HFF-Myc (cell line): ENCODE measurements at regions not wholly inside any gene's neighbourhood (a gene's known extent, or its start where the extent isn't known, plus 50 kb on each side); places are given as distances from the start of the nearest gene placed in this dataset.

ENCODE experiments used
- DNase-seq: peaks from one replicate; pipeline ENCODE4 v3.0.0-alpha.2; 2011; ENCODE audit warnings: low read depth; ENCODE audit errors: extremely low read depth
- H3K4me3 ChIP-seq: replicated peaks from 2 replicates; pipeline ENCODE4 v1.5.1; 2011; ENCODE audit warnings: low read depth, mild to moderate bottlenecking, control low read depth, low read length
- TF ChIP-seq, protein P1 (sequence below): IDR thresholded peaks from 2 replicates; pipeline ENCODE4 v1.5.1; 2012; ENCODE audit warnings: mild to moderate bottlenecking, low read depth, low read length, control low read depth; ENCODE audit errors: missing control alignments

DNA sequence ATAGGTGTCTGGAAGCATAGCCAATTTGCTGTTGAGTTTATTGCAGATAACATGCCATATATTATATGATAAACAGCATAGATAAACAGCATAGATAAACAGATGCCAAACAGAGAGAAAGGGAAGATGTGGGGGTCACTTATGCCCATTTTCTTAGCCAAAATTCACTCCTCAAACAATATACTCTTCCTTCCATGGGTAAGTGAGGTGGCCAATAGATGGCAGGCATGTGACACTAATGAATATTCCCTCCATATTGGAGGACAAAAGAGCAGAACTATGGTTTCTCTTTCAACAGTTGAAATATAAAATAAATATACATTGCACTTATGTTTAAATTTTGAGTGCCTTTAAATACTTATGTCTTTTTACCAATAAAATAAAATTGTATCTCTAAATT is 1212.8 kb downstream of the REEP3 start:
- H3K4me3 ChIP-seq, result no peak overlapping the region
- TF ChIP-seq, protein P1, sequence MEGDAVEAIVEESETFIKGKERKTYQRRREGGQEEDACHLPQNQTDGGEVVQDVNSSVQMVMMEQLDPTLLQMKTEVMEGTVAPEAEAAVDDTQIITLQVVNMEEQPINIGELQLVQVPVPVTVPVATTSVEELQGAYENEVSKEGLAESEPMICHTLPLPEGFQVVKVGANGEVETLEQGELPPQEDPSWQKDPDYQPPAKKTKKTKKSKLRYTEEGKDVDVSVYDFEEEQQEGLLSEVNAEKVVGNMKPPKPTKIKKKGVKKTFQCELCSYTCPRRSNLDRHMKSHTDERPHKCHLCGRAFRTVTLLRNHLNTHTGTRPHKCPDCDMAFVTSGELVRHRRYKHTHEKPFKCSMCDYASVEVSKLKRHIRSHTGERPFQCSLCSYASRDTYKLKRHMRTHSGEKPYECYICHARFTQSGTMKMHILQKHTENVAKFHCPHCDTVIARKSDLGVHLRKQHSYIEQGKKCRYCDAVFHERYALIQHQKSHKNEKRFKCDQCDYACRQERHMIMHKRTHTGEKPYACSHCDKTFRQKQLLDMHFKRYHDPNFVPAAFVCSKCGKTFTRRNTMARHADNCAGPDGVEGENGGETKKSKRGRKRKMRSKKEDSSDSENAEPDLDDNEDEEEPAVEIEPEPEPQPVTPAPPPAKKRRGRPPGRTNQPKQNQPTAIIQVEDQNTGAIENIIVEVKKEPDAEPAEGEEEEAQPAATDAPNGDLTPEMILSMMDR, result no peak
- DNase-seq, result no peak

DNA sequence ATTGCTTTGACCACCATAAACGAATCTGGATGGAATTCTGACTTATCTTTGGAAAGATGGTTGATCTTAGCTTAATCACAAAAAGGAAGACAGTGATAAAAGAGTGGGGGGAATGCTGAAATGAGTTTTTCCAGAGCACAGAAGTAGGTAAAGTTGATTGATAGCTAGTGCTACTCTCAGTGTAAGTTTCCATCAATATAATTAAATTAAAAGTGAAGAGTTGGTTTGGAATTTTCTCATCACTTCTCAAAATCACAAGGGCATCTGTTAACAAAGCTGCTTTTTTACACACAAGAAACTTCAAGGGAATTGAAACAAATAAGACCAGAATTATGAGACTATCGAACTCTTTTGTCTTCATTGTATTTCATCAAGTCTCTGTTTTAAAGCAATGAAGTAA is 1217.3 kb downstream of the REEP3 start:
- DNase-seq, result no peak
- TF ChIP-seq, protein P1, result no peak
- no peak overlapping the region for H3K4me3 ChIP-seq

DNA sequence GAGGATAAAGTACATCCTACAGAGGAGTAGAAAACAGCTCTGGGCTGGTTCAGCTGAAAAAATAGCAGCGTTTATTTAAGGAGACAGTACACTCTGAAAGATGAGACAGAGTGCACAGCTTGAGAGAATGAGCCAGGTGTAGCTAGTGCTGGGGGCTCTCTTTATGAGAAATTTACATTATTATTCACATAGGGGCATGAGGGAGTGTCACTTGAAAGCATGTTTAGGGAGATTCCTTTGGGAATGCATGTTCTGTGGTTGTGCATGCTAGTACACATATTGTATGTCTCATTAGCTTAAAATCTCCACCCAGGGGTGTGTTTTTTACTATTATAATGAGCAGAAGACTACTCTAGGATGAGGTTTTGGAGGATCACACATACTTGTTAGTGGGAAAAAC is 1224.4 kb downstream of the REEP3 start:
- H3K4me3 ChIP-seq, result no peak overlapping the region
- TF ChIP-seq, protein P1, result no peak
- no peak for DNase-seq

DNA sequence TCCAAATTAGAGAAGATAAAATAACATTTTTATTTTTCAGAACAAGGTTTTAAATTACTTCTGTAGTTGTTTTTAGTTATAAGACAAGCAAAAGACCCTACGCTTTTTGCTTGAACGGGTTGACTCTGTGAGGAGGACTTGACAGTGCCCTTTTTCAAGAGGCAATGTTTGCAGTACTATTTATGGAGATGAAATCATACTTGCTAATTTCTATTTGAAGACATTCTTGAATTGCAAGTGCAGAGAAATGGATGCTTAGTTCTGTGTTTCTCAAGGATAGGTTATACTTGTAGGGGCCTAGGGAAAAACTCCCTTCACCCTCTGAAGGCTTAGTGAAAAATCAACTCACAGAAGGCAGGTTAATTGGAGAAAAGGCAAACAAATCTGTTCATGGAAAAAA is 1229.5 kb downstream of the REEP3 start:
- no peak for DNase-seq
- TF ChIP-seq, protein P1, result no peak
- no peak overlapping the region for H3K4me3 ChIP-seq

DNA sequence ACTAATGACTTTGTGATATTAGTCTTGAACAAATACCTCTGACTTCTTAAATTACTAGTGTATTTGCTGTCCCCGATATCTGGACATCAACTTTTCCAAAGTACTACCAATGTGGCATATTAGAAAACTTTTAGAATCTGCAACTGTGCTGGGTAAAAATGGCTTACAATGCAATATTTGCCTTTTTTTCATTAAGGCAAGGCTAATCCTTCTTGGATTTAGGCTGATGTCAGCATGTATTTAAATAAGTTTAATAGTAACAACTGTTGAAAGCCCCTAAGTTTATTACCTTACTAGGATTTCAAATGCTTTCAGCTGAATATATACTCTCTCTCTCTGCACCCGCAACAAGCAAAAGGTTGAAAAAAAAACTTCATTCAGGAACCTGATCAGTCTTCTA is 1232.3 kb downstream of the REEP3 start:
- no peak for DNase-seq
- TF ChIP-seq, protein P1, result no peak
- H3K4me3 ChIP-seq, result no peak overlapping the region

DNA sequence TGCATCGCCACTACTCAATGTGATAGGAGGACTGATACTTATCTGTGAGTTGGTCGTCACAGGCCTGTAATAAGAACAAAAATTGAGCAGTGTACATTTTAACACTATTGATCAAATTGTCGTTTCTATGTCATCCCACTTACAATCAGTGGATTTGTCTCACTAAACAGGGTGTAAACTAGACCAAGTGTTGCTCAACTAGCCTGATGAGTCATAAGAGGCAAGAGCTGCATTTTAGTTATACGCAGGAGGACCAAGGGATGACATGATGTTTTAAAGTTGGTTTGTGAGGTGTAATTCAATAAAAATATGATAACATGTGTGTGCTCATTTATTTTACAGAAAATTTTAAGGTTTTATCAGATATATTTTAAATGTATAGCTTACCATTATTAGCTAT is 1239.2 kb downstream of the REEP3 start:
- no peak for DNase-seq
- no peak overlapping the region for H3K4me3 ChIP-seq
- TF ChIP-seq, protein P1, result no peak

DNA sequence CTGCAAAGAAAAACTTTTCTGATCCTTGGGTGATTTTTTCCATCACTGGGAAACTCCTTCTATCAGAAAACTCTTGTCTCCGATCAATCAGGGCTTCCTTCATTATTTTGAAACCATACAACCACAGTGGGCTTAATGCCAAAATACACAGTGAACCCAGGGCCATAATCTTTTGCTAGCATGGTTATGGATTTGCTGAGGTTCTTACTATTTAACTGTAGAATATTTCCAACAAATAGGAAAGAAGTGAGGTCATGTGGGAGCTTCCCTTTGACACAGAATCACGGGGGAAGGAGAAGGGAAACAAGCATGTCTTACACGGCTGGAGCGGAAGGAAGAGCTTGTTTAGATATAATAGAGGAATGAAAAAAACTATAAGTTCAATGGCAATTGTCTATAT is 1241.7 kb downstream of the REEP3 start:
- H3K4me3 ChIP-seq, result no peak overlapping the region
- TF ChIP-seq, protein P1, result no peak
- DNase-seq, result no peak
